ENCODE measurements at regions not wholly inside any gene's neighbourhood (a gene's known extent, or its start where the extent isn't known, plus 50 kb on each side); places are given as distances from the start of the nearest gene placed in this dataset.

DNA sequence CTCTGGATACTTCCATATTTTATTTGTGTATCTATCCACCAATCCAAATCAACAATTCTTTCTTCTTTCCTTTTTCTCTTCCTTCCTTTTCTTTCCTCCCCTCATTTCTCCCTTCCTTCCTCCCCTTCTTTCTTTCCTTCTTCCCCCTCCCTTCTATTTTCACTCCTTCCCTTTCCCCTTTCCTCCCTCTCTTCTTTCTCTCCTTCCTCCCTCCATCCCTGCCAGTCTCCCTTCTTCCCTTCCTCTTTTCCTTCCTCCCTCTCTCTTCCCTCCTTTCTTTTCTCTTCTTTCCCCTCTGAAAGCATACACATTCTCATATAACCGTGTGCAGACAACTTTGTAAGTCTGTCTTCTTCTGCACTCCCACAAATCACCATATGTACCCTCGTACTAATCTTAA is 382.3 kb upstream of the MAF start:
- TF ChIP-seq, protein P1, sequence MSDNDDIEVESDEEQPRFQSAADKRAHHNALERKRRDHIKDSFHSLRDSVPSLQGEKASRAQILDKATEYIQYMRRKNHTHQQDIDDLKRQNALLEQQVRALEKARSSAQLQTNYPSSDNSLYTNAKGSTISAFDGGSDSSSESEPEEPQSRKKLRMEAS (IDR thresholded peaks at IDR 0.05; ENCODE audit: insufficient read depth, insufficient read length), result no peak
- TF ChIP-seq, protein P2, sequence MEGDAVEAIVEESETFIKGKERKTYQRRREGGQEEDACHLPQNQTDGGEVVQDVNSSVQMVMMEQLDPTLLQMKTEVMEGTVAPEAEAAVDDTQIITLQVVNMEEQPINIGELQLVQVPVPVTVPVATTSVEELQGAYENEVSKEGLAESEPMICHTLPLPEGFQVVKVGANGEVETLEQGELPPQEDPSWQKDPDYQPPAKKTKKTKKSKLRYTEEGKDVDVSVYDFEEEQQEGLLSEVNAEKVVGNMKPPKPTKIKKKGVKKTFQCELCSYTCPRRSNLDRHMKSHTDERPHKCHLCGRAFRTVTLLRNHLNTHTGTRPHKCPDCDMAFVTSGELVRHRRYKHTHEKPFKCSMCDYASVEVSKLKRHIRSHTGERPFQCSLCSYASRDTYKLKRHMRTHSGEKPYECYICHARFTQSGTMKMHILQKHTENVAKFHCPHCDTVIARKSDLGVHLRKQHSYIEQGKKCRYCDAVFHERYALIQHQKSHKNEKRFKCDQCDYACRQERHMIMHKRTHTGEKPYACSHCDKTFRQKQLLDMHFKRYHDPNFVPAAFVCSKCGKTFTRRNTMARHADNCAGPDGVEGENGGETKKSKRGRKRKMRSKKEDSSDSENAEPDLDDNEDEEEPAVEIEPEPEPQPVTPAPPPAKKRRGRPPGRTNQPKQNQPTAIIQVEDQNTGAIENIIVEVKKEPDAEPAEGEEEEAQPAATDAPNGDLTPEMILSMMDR (IDR thresholded peaks at IDR 0.05; ENCODE audit: extremely low read depth in 1 of 2, insufficient read depth in 1 of 2, low read depth in 1 of 2, low read length in 2 of 2), result no peak
- TF ChIP-seq EZH2 (IDR thresholded peaks at IDR 0.05; ENCODE audit: borderline replicate concordance, low read depth, low read length, severe bottlenecking) (no peak), JUN (IDR thresholded peaks at IDR 0.05; ENCODE audit: borderline replicate concordance, insufficient read depth, insufficient read length, low read depth) (no peak), POLR2A (IDR thresholded peaks at IDR 0.05; ENCODE audit: low read depth, low read length) (no peak), FOS (IDR thresholded peaks at IDR 0.05; ENCODE audit: borderline replicate concordance, insufficient read depth, low read length) (no peak), MYC (IDR thresholded peaks at IDR 0.05; ENCODE audit: low read depth, low read length) (no peak), GATA2 (IDR thresholded peaks at IDR 0.05; ENCODE audit: insufficient read depth, insufficient read length, low read depth, low read length) (no peak), POLR2AphosphoS5 (IDR thresholded peaks at IDR 0.05; ENCODE audit: insufficient read depth, low read depth, low read length) (no peak)

Data from endothelial cell of umbilical vein (primary cell).